B cell (primary cell): ENCODE measurements at regions not wholly inside any gene's neighbourhood (a gene's known extent, or its start where the extent isn't known, plus 50 kb on each side); places are given as distances from the start of the nearest gene placed in this dataset.

Source experiments
- ATAC-seq: fragments of 200-7000 bp; cut with Tn5 transposase; one replicate; pipeline ENCODE4 v1.10.0; 2021; ENCODE audit warnings: low read depth, mild to moderate bottlenecking, moderate number of reproducible peaks, moderate library complexity
- CTCF ChIA-PET: fragments of 350-600 bp; sonication (Branson Sonifier 250); formaldehyde crosslinking; loops from one replicate; lab custom pipeline; 2021; ENCODE audit warnings: antibody characterized with exemption, inconsistent platforms; lab: Charles Lee
- POLR2A ChIA-PET: fragments of 350-600 bp; sonication (Branson Sonifier 250); formaldehyde crosslinking; loops from one replicate; lab custom pipeline; 2021; ENCODE audit warnings: antibody characterized with exemption; lab: Charles Lee
- DNase-seq: peaks from one replicate; pipeline ENCODE4 v3.0.0; 2013
- H2AFZ ChIP-seq: 2 replicates; pipeline ENCODE4 v1.6.1; 2012; ENCODE audit warnings: mild to moderate bottlenecking, low read depth, low read length; ENCODE audit not compliant: insufficient read depth, poor library complexity, severe bottlenecking
- H3K27ac ChIP-seq, 2 donors: 1 replicate in 1 of 2; 2 replicates in 1 of 2; pipeline ENCODE4 v1.5.1; 2012 to 2013; ENCODE audit warnings: low read length in 2 of 2, mild to moderate bottlenecking in 2 of 2, moderate library complexity in 1 of 2
- H3K27me3 ChIP-seq, 4 experiments: fragments of 200-600 bp in 1 of 4; sonication (generic) in 1 of 4; replicated peaks in 1 of 4; 1 replicate in 2 of 4; 2 replicates in 2 of 4; pipeline versions ENCODE4 v1.6.1 to v1.7.0; 2013 to 2016; ENCODE audit warnings: low read length in 3 of 4, mild to moderate bottlenecking in 2 of 4, mixed read lengths in 1 of 4, moderate library complexity in 1 of 4; ENCODE audit not compliant: insufficient read depth in 4 of 4, control insufficient read depth in 3 of 4; ENCODE audit errors: control extremely low read depth in 1 of 4
- H3K36me3 ChIP-seq, 2 experiments: replicated peaks in 1 of 2; 1 replicate in 1 of 2; 2 replicates in 1 of 2; pipeline versions ENCODE4 v1.6.1 to v1.7.1; 2013; ENCODE audit warnings: low read length in 1 of 2; ENCODE audit not compliant: insufficient read depth in 2 of 2, control insufficient read depth in 1 of 2; ENCODE audit errors: control extremely low read depth in 1 of 2, extremely low read depth in 1 of 2
- H3K4me1 ChIP-seq, 2 donors: fragments of 200-600 bp in 1 of 2; sonication (generic) in 1 of 2; 1 replicate in 1 of 2; 2 replicates in 1 of 2; pipeline versions ENCODE4 v1.5.1 to v1.6.1; 2013 to 2017; ENCODE audit warnings: low read length in 2 of 2; ENCODE audit not compliant: control insufficient read depth in 2 of 2, insufficient read depth in 2 of 2
- H3K4me2 ChIP-seq: replicated peaks from 2 replicates; pipeline ENCODE3; 2012; ENCODE audit warnings: mild to moderate bottlenecking, low read depth, low read length; ENCODE audit not compliant: poor library complexity, severe bottlenecking
- H3K4me3 ChIP-seq, 5 experiments: fragments of 200-600 bp in 1 of 5; sonication (generic) in 1 of 5; 1 replicate in 3 of 5; 2 replicates in 2 of 5; pipeline versions ENCODE4 v1.5.1 to v1.7.0; 2011 to 2016; ENCODE audit warnings: low read length in 4 of 5, mild to moderate bottlenecking in 4 of 5, low read depth in 2 of 5, control low read depth in 1 of 5, moderate library complexity in 1 of 5; ENCODE audit not compliant: insufficient read depth in 1 of 5; ENCODE audit errors: control extremely low read depth in 1 of 5, extremely low read depth in 1 of 5
- H3K79me2 ChIP-seq: fragments of 200-600 bp; sonication (generic); one replicate; pipeline ENCODE4 v1.6.0; 2016; ENCODE audit warnings: low read length; ENCODE audit not compliant: control insufficient read depth, insufficient read depth
- H3K9ac ChIP-seq: fragments of 200-600 bp; sonication (generic); 2 replicates; pipeline ENCODE4 v1.6.1; 2017; ENCODE audit warnings: mild to moderate bottlenecking, low read length, moderate library complexity
- H3K9me3 ChIP-seq, 3 donors: one replicate each; pipeline versions ENCODE4 v1.6.1 to v1.7.1; 2013; ENCODE audit warnings: low read length in 2 of 3; ENCODE audit not compliant: control insufficient read depth in 2 of 3, insufficient read depth in 1 of 3; ENCODE audit errors: control extremely low read depth in 1 of 3
- H4K20me1 ChIP-seq: 2 replicates; pipeline ENCODE4 v1.6.0; 2012; ENCODE audit warnings: mild to moderate bottlenecking, low read length; ENCODE audit not compliant: insufficient read depth, control insufficient read depth, poor library complexity, severe bottlenecking
- H3K27ac Mint-ChIP-seq: one replicate; pipeline ENCODE4 v1.8.0; 2021; ENCODE audit warnings: mixed read lengths
- H3K27me3 Mint-ChIP-seq: one replicate; pipeline ENCODE4 v1.8.0; 2021; ENCODE audit warnings: mixed read lengths
- H3K4me1 Mint-ChIP-seq: one replicate; pipeline ENCODE4 v1.8.0; 2021; ENCODE audit warnings: mixed read lengths
- H3K4me3 Mint-ChIP-seq: one replicate; pipeline ENCODE4 v1.8.0; 2021; ENCODE audit warnings: mixed read lengths
- H3K9me3 Mint-ChIP-seq: one replicate; pipeline ENCODE4 v1.8.0; 2022; ENCODE audit warnings: mixed read lengths; ENCODE audit not compliant: insufficient read depth
- CTCF ChIP-seq: fragments of 200-600 bp; IDR thresholded peaks from one replicate; pipeline ENCODE4 v1.8.0; 2022; ENCODE audit warnings: antibody characterized with exemption, mild to moderate bottlenecking
- EZH2 ChIP-seq: IDR thresholded peaks from 2 replicates; pipeline ENCODE4 v1.6.1; 2012; ENCODE audit warnings: borderline replicate concordance, low read depth, mild to moderate bottlenecking, moderate library complexity, low read length; ENCODE audit not compliant: insufficient read depth, poor library complexity, severe bottlenecking
- WGBS: methylation state at CpG from one replicate; pipeline ENCODE4 v1.1.5; 2013; ENCODE audit warnings: missing lambda C conversion rate; ENCODE audit not compliant: insufficient coverage; 5-methylcytosine and 5-hydroxymethylcytosine counted together
- intact Hi-C: fragments of 100-400 bp; cut with micrococcal nuclease; formaldehyde crosslinking; loops from one replicate; pipeline ENCODE4 v1.10.0; 2022

GRCh38 chr7:35869810-35870209 is 69.0 kb downstream of the SEPTIN7 start:
- peaks cover 21% of the 10 kb centered on the region for H3K79me2 ChIP-seq
- H3K4me2 ChIP-seq, result no peak overlapping the region
- no peaks in the 10 kb centered on the region for H4K20me1 ChIP-seq
- Mint-ChIP-seq H3K9me3 (no peaks in the 10 kb centered on the region), H3K27me3 (no peaks in the 10 kb centered on the region), H3K4me1 (peaks cover 33% of the 10 kb centered on the region), H3K27ac (no peak overlapping the region), H3K4me3 (no peak overlapping the region)
- H3K27ac ChIP-seq, result no peak overlapping the region
- no peak for TF ChIP-seq EZH2
- no peak for TF ChIP-seq CTCF
- no peak overlapping the region for H3K9ac ChIP-seq
- CTCF ChIA-PET, result no interaction called here
- DNase-seq, result no peak
- H3K4me1 ChIP-seq, result peaks cover 9 to 16% of the 10 kb centered on the region in 2 donors
- peaks cover 2 to 41% of the 10 kb centered on the region in 2 experiments for H3K36me3 ChIP-seq
- H3K27me3 ChIP-seq, result no peaks in the 10 kb centered on the region
- H3K9me3 ChIP-seq, result no peaks in the 10 kb centered on the region
- H3K4me3 ChIP-seq, result no peak overlapping the region
- POLR2A ChIA-PET, result no interaction called here
- 100% methylated on average over 2 of the region's 5 CpGs for WGBS
- H2AFZ ChIP-seq, result no peak overlapping the region
- ATAC-seq, result no peak
- intact Hi-C loops, result loop anchor here (2.0 to 5.0 kb wide), 3 partner anchors 32 to 161 kb away; no protein-coding TSS in a partner anchor

GRCh38 chr7:35871856-35872255 is 71.0 kb downstream of the SEPTIN7 start:
- Histone ChIP-seq H3K4me1 (peaks cover 9 to 16% of the 10 kb centered on the region in 2 donors), H4K20me1 (no peaks in the 10 kb centered on the region), H3K27ac (peak overlapping the region in 1 of 2 donors; percentile 9), H3K4me3 (no peak overlapping the region), H3K9me3 (no peaks in the 10 kb centered on the region), H3K4me2 (no peak overlapping the region), H2AFZ (no peak overlapping the region), H3K9ac (no peak overlapping the region), H3K27me3 (no peaks in the 10 kb centered on the region), H3K36me3 (peaks cover 4 to 32% of the 10 kb centered on the region in 2 experiments), H3K79me2 (peaks cover 21% of the 10 kb centered on the region)
- Mint-ChIP-seq H3K27ac (peak overlapping the region; percentile 22), H3K4me3 (no peak overlapping the region), H3K9me3 (no peaks in the 10 kb centered on the region), H3K4me1 (peaks cover 31% of the 10 kb centered on the region), H3K27me3 (no peaks in the 10 kb centered on the region)
- no peak for DNase-seq
- intact Hi-C loops, result no loop called here
- TF ChIP-seq EZH2, result no peak
- TF ChIP-seq CTCF, result no peak
- ATAC-seq, result no peak
- ChIA-PET POLR2A (no interaction called here), CTCF (no interaction called here)
